ENCODE measurements at regions not wholly inside any gene's neighbourhood (a gene's known extent, or its start where the extent isn't known, plus 50 kb on each side); places are given as distances from the start of the nearest gene placed in this dataset.

GRCh38 chr6:119609865-119610264 lies 260.3 kb upstream of the MAN1A1 start:
- no peaks in the 10 kb centered on the region for H3K27me3 Mint-ChIP-seq

DNA sequence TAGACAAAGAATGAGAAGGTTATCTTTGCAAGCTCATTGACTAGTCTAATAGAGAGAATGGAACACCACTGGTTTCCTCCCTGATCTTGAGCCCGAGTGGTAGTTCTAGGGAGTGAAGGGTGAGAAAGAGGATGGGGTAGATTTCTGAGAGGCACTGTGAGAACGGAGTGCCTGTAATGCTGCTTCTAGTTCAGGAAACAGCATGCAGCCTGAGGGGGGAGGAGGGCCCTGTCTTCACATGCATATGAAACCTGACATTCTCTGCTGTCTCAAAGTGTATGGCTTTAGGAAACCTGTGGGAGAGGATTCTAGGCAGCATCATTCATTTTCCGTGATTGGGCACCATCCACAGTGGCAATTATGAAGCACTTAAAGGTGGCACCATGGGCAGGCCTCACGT lies 259.4 kb upstream of the MAN1A1 start:
- H3K36me3 Mint-ChIP-seq, result no peaks in the 10 kb centered on the region
- H3K4me1 Mint-ChIP-seq (ENCODE audit: low read depth), result no peaks in the 10 kb centered on the region
- H3K27me3 Mint-ChIP-seq, result no peaks in the 10 kb centered on the region

More at GRCh38 chr6:119609865-119610264, 260.3 kb upstream of the MAN1A1 start:
- Mint-ChIP-seq H3K4me3 (no peak overlapping the region), H3K27ac (no peak overlapping the region), H3K36me3 (no peaks in the 10 kb centered on the region), H3K4me1 (ENCODE audit: low read depth) (no peaks in the 10 kb centered on the region), H3K9me3 (ENCODE audit: low read depth) (no peaks in the 10 kb centered on the region)

GRCh38 chr6:119604124-119604523 lies 254.6 kb upstream of the MAN1A1 start:
- no peak overlapping the region for H3K4me3 Mint-ChIP-seq
- no peaks in the 10 kb centered on the region for H3K9me3 Mint-ChIP-seq (ENCODE audit: low read depth)
- no peaks in the 10 kb centered on the region for H3K27me3 Mint-ChIP-seq
- H3K27ac Mint-ChIP-seq, result no peak overlapping the region
- no peaks in the 10 kb centered on the region for H3K36me3 Mint-ChIP-seq
- H3K4me1 Mint-ChIP-seq (ENCODE audit: low read depth), result no peaks in the 10 kb centered on the region

More for the DNA sequence above, 259.4 kb upstream of the MAN1A1 start:
- no peak overlapping the region for H3K27ac Mint-ChIP-seq
- no peak overlapping the region for H3K4me3 Mint-ChIP-seq
- H3K9me3 Mint-ChIP-seq (ENCODE audit: low read depth), result no peaks in the 10 kb centered on the region

DNA sequence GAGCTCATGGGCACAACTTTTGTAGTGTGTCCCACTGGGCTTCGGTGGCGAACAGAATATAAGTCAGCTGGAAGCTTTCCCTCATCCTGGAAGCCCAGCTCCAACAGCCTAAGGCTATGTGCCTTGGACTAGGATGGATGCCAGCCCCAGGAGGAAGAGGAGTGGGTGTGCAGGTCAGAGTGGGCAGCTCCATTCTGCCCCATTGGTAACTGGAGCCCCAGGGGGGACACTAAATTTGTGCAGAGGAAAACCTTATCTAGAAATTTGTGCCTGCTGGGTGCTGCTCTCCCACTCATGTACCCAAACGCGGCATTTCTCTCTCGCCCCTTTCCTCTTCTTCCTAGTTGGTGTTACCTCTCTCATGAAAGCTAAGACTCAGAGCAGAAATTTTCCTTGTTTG lies 253.9 kb upstream of the MAN1A1 start:
- Mint-ChIP-seq H3K36me3 (no peaks in the 10 kb centered on the region), H3K4me3 (no peak overlapping the region), H3K4me1 (ENCODE audit: low read depth) (no peaks in the 10 kb centered on the region), H3K9me3 (ENCODE audit: low read depth) (no peaks in the 10 kb centered on the region), H3K27ac (no peak overlapping the region), H3K27me3 (no peaks in the 10 kb centered on the region)

DNA sequence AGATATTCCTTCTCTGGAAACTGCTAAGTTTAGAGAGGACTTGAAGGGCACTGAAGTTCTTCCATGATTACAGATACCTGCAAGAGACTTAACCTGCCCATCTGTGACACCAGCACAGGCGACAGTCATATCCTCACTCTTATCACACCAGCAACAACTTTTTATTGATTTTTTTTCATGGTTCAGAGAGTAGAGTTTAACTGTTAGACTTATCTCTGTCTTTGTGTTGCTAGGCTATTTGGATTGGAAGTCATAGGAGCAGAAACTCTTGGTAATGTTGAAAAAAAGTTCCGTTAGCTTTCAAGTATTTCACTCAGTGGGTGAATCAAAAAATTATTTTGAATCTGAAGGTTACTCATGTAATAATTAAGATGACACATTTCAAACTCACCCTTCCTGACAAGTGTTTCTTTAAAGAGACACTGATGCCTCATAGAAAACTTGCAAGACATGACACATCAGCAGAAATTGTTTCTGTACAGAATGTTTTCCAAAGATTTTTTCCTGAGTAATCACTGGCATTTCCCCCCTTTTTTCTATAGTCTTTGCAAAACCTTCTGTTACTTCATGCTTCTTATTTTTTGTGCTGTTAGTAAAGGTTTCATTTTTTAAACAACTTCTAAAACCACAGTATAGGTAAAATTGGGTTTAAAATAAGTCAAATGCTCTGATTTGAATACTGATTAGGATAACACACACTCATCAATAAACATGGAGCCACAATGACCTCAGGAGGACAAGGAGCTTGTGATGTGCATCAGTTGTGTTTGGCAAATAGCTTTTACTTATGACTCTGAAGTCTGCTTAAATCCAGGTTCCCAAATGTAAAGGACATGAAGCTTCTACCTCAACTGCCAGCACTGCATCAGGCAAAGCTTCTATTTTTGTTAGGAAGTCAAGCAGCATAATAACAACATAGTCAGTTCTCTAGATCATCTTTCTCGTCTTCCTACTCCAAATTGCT lies 252.9 kb upstream of the MAN1A1 start:
- no peak overlapping the region for H3K27ac Mint-ChIP-seq
- peaks cover 4% of the 10 kb centered on the region for H3K27me3 Mint-ChIP-seq
- H3K4me1 Mint-ChIP-seq (ENCODE audit: low read depth), result no peaks in the 10 kb centered on the region
- no peaks in the 10 kb centered on the region for H3K36me3 Mint-ChIP-seq
- no peaks in the 10 kb centered on the region for H3K9me3 Mint-ChIP-seq (ENCODE audit: low read depth)
- no peak overlapping the region for H3K4me3 Mint-ChIP-seq

DNA sequence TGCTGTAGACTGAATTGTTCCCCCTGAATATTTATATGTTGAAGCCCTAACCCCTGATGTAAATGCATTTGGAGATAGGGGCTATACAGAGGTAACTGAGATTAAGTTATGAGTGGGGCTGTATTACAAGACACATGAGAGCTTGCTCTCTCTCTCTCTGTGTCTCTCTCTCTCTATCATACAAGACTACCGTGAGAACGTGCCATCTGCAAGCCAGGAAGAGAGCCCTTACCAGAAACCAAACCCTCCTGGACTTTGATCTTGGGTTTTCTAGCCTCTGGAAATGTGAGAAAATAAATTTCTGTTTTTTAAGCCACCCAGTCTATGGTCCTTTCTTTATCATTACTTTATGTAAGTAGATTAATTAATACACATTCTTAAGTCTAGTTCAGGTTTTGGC lies 249.3 kb upstream of the MAN1A1 start:
- peaks cover 4% of the 10 kb centered on the region for H3K27me3 Mint-ChIP-seq
- H3K36me3 Mint-ChIP-seq, result no peaks in the 10 kb centered on the region
- no peaks in the 10 kb centered on the region for H3K4me1 Mint-ChIP-seq (ENCODE audit: low read depth)
- no peaks in the 10 kb centered on the region for H3K9me3 Mint-ChIP-seq (ENCODE audit: low read depth)
- H3K27ac Mint-ChIP-seq, result no peak overlapping the region
- H3K4me3 Mint-ChIP-seq, result no peak overlapping the region

- Mint-ChIP-seq H3K27ac (no peak overlapping the region), H3K27me3 (peaks cover 4% of the 10 kb centered on the region), H3K9me3 (ENCODE audit: low read depth) (no peaks in the 10 kb centered on the region), H3K36me3 (no peaks in the 10 kb centered on the region), H3K4me1 (ENCODE audit: low read depth) (no peaks in the 10 kb centered on the region), H3K4me3 (no peak overlapping the region)
Measured at GRCh38 chr6:119594907-119595306, 245.3 kb upstream of the MAN1A1 start.

GRCh38 chr6:119591235-119591634 lies 241.7 kb upstream of the MAN1A1 start:
- H3K4me1 Mint-ChIP-seq (ENCODE audit: low read depth), result no peaks in the 10 kb centered on the region
- H3K27me3 Mint-ChIP-seq, result peaks cover 2% of the 10 kb centered on the region
- no peak overlapping the region for H3K4me3 Mint-ChIP-seq
- no peaks in the 10 kb centered on the region for H3K36me3 Mint-ChIP-seq
- H3K9me3 Mint-ChIP-seq (ENCODE audit: low read depth), result no peaks in the 10 kb centered on the region
- no peak overlapping the region for H3K27ac Mint-ChIP-seq

DNA sequence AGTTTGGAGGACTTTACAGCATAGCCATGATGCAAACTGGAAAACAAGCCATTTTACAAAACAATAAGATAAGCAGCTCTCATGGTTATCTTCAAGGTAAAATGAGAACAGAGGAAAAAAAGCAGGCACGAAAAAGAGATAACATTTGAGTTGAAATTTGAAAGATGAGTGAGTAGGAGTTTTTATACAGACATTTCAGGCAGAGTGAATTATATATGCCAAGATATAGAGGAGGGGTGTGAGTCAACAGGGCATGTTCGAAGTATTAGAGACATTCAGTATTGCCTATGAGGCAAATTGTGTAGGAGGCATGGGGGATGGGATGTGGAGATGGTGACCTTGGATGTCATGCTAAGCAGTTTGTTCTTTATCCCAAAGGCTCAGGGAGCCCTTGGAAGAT lies 240.5 kb upstream of the MAN1A1 start:
- Mint-ChIP-seq H3K4me1 (ENCODE audit: low read depth) (no peaks in the 10 kb centered on the region), H3K36me3 (no peaks in the 10 kb centered on the region), H3K27ac (no peak overlapping the region), H3K27me3 (peaks cover 2% of the 10 kb centered on the region), H3K9me3 (ENCODE audit: low read depth) (no peaks in the 10 kb centered on the region), H3K4me3 (no peak overlapping the region)

GRCh38 chr6:119587537-119587936 lies 238.0 kb upstream of the MAN1A1 start:
- H3K4me1 Mint-ChIP-seq (ENCODE audit: low read depth), result no peaks in the 10 kb centered on the region
- H3K9me3 Mint-ChIP-seq (ENCODE audit: low read depth), result no peaks in the 10 kb centered on the region
- no peak overlapping the region for H3K27ac Mint-ChIP-seq
- no peak overlapping the region for H3K4me3 Mint-ChIP-seq
- H3K36me3 Mint-ChIP-seq, result no peaks in the 10 kb centered on the region
- peaks cover 2% of the 10 kb centered on the region for H3K27me3 Mint-ChIP-seq

DNA sequence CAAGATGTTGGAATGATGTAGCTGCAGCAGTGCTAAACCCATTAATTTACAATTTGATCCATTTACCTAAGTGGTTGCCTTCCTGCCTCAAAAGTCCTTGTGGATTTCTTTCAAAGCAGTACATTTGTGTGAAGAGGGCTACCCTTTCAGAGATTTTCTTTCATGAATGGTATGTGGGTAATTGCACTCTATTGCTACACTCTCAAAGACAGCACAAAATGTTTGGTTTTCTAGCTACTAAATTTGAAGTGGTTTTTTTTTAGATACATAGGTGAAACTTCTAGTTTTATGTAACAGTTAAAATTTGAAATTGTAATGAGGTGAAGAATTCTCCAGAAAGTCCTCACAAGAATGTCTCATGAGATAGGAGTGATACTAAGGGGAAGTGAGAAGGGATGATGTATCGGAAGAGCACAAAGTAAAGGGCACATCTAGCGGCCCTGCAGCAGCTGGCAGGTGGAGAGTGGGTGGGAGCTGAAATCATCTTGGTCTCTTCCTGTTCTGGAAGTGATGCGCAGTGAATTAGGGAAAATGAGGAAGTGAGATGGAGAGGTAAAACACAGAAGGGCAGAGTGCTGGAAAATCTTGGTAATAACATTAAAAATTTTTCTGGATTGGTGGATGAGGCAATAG lies 236.8 kb upstream of the MAN1A1 start:
- H3K4me3 Mint-ChIP-seq, result no peak overlapping the region
- H3K4me1 Mint-ChIP-seq (ENCODE audit: low read depth), result no peaks in the 10 kb centered on the region
- peaks cover 2% of the 10 kb centered on the region for H3K27me3 Mint-ChIP-seq
- H3K36me3 Mint-ChIP-seq, result no peaks in the 10 kb centered on the region
- no peaks in the 10 kb centered on the region for H3K9me3 Mint-ChIP-seq (ENCODE audit: low read depth)
- H3K27ac Mint-ChIP-seq, result no peak overlapping the region

GRCh38 chr6:119584088-119584487 lies 234.5 kb upstream of the MAN1A1 start:
- no peak overlapping the region for H3K4me3 Mint-ChIP-seq
- H3K9me3 Mint-ChIP-seq (ENCODE audit: low read depth), result no peaks in the 10 kb centered on the region
- no peaks in the 10 kb centered on the region for H3K36me3 Mint-ChIP-seq

GRCh38 chr6:119581220-119581619 lies 231.7 kb upstream of the MAN1A1 start:
- H3K36me3 Mint-ChIP-seq, result peaks cover 5% of the 10 kb centered on the region
- H3K9me3 Mint-ChIP-seq (ENCODE audit: low read depth), result peaks cover 7% of the 10 kb centered on the region
- H3K4me3 Mint-ChIP-seq, result no peak overlapping the region
- no peak overlapping the region for H3K27ac Mint-ChIP-seq
- no peaks in the 10 kb centered on the region for H3K4me1 Mint-ChIP-seq (ENCODE audit: low read depth)
- no peaks in the 10 kb centered on the region for H3K27me3 Mint-ChIP-seq

More at GRCh38 chr6:119584088-119584487, 234.5 kb upstream of the MAN1A1 start:
- H3K4me1 Mint-ChIP-seq (ENCODE audit: low read depth), result no peaks in the 10 kb centered on the region
- peaks cover 2% of the 10 kb centered on the region for H3K27me3 Mint-ChIP-seq
- no peak overlapping the region for H3K27ac Mint-ChIP-seq

GRCh38 chr6:119575721-119576120 lies 226.2 kb upstream of the MAN1A1 start:
- Mint-ChIP-seq H3K27ac (no peak overlapping the region), H3K4me1 (ENCODE audit: low read depth) (no peaks in the 10 kb centered on the region), H3K4me3 (no peak overlapping the region), H3K27me3 (no peaks in the 10 kb centered on the region), H3K9me3 (ENCODE audit: low read depth) (peaks cover 7% of the 10 kb centered on the region), H3K36me3 (peaks cover 5% of the 10 kb centered on the region)

DNA sequence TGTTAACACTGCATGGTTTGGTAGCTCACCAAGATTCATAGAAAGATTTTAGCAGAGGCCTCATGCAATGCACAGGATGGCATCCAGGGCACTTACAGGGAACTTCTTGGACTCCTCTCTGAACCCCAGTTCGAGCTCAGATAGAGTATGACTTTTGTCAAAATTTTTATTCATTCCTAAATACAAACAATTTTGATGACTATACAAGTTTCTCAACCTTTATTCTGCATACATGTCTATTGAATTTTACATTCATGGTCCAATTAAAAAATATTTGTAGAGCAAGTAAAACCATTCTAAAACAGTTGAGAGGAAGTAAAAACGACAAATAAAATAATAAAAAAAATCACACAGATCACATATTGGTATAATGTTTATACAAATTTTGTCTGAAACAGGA lies 219.0 kb upstream of the MAN1A1 start:
- H3K9me3 Mint-ChIP-seq (ENCODE audit: low read depth), result no peaks in the 10 kb centered on the region
- H3K4me3 Mint-ChIP-seq, result no peak overlapping the region
- H3K27me3 Mint-ChIP-seq, result peaks cover 4% of the 10 kb centered on the region
- no peak overlapping the region for H3K27ac Mint-ChIP-seq
- no peaks in the 10 kb centered on the region for H3K36me3 Mint-ChIP-seq
- H3K4me1 Mint-ChIP-seq (ENCODE audit: low read depth), result no peaks in the 10 kb centered on the region
